K562 (cell line): ENCODE measurements at regions not wholly inside any gene's neighbourhood (a gene's known extent, or its start where the extent isn't known, plus 50 kb on each side); places are given as distances from the start of the nearest gene placed in this dataset.

Experiments used
- ATAC-seq: fragments of 200-7000 bp; cut with Tn5 transposase; 3 replicates; pipeline ENCODE4 v1.9.1; 2020; ENCODE audit warnings: moderate library complexity
- BruUV-seq: library from RNA; stranded (reverse); fragments of 400-500 nt; replicated peaks from 2 replicates; lab custom pipeline; 2021; lab: Mats Ljungman, UMichigan
- CTCF ChIA-PET: fragments of 300-600 bp; formaldehyde crosslinking; extraction: SDS; loops from one replicate; lab custom pipeline; 2021; ENCODE audit warnings: low intra/inter-chr PET ratio; lab: Yijun Ruan, JAX
- POLR2A ChIA-PET: fragments of 300-600, 350-650 bp; sonication (Branson Sonifier 250); formaldehyde crosslinking; extraction: SDS; loops from one replicate; lab custom pipeline; 2021; ENCODE audit warnings: antibody characterized with exemption, inconsistent platforms; lab: Yijun Ruan, JAX
- DNase-seq, 4 experiments: peaks; one replicate each; pipeline versions ENCODE4 v3.0.0 to v3.0.0-alpha.2; 2011 to 2018; ENCODE audit warnings: low spot score in 3 of 4, mixed read lengths in 3 of 4; ENCODE audit errors: extremely low read depth in 1 of 4
- FAIRE-seq: peaks from 2 replicates; lab custom pipeline; 2011; peaks lifted over from hg19 to GRCh38; lab: Jason Lieb, UNC
- H2AFZ ChIP-seq: 2 replicates; pipeline ENCODE4 v1.6.0; 2011; ENCODE audit warnings: low read depth, low read length, control low read depth, inconsistent platforms
- H3K27ac ChIP-seq: fragments of 200-600 bp; 3 replicates; pipeline ENCODE4 v1.8.0; 2011; ENCODE audit warnings: low read depth, mild to moderate bottlenecking, control low read depth, inconsistent platforms, low read length, moderate library complexity, mixed read lengths; ENCODE audit errors: extremely low read depth
- H3K27me3 ChIP-seq, 2 experiments: fragments of 300-600 bp in 1 of 2; 2 replicates in 1 of 2; 3 replicates in 1 of 2; pipeline versions ENCODE4 v1.6.0 to v1.8.0; 2011; ENCODE audit warnings: inconsistent platforms in 2 of 2, low read length in 2 of 2, mild to moderate bottlenecking in 1 of 2, mixed read lengths in 1 of 2, moderate library complexity in 1 of 2; ENCODE audit not compliant: control insufficient read depth in 2 of 2, insufficient read depth in 2 of 2
- H3K36me3 ChIP-seq: fragments of 300-600 bp; 3 replicates; pipeline ENCODE4 v1.8.0; 2011; ENCODE audit warnings: mild to moderate bottlenecking, low read length, inconsistent platforms; ENCODE audit not compliant: control insufficient read depth, insufficient read depth
- H3K4me1 ChIP-seq, 2 experiments: fragments of 200-600 bp in 1 of 2; replicated peaks in 1 of 2; 2 replicates in 1 of 2; 3 replicates in 1 of 2; pipeline versions ENCODE4 v1.5.1 to v1.8.0; 2011; ENCODE audit warnings: inconsistent platforms in 2 of 2, low read length in 2 of 2, mild to moderate bottlenecking in 1 of 2, mixed read lengths in 1 of 2, moderate library complexity in 1 of 2; ENCODE audit not compliant: control insufficient read depth in 2 of 2, insufficient read depth in 2 of 2
- H3K4me2 ChIP-seq: 2 replicates; pipeline ENCODE4 v1.6.1; 2011; ENCODE audit warnings: low read length, control low read depth, inconsistent platforms, mixed read lengths; ENCODE audit not compliant: insufficient read depth
- H3K4me3 ChIP-seq: fragments of 200-600 bp; sonication (generic), shearing (Covaris generic); 2 replicates; pipeline ENCODE4 v1.5.1; 2016; ENCODE audit warnings: control low read depth, inconsistent platforms
- H3K79me2 ChIP-seq: fragments of 200-600 bp; 3 replicates; pipeline ENCODE4 v1.8.0; 2011; ENCODE audit warnings: low read length, inconsistent platforms; ENCODE audit not compliant: control insufficient read depth, insufficient read depth
- H3K9ac ChIP-seq, 2 experiments: 2 replicates each; pipeline versions ENCODE4 v1.6.0 to v1.6.1; 2011; ENCODE audit warnings: low read depth in 2 of 2, low read length in 2 of 2, control low read depth in 1 of 2, inconsistent platforms in 1 of 2, mild to moderate bottlenecking in 1 of 2, mixed read lengths in 1 of 2; ENCODE audit not compliant: insufficient read depth in 1 of 2
- H3K9me1 ChIP-seq: one replicate; pipeline ENCODE4 v1.6.0; 2011; ENCODE audit warnings: inconsistent platforms, mild to moderate bottlenecking, low read length, moderate library complexity; ENCODE audit not compliant: control insufficient read depth, insufficient read depth
- H3K9me3 ChIP-seq: replicated peaks from 2 replicates; pipeline ENCODE4 v1.5.1; 2011; ENCODE audit warnings: low read depth, low read length, inconsistent platforms; ENCODE audit not compliant: control insufficient read depth, insufficient read depth
- H4K20me1 ChIP-seq: replicated peaks from 2 replicates; pipeline ENCODE4 v1.6.1; 2011; ENCODE audit warnings: low read length, inconsistent platforms, mixed read lengths; ENCODE audit not compliant: control insufficient read depth, insufficient read depth
- CREB1 ChIP-seq, 2 experiments: sonication (generic) in 1 of 2; formaldehyde crosslinking in 1 of 2; IDR thresholded peaks; 2 replicates each; pipeline versions ENCODE4 v1.6.1 to v1.8.0; 2012 to 2022; ENCODE audit warnings: inconsistent platforms in 1 of 2, mild to moderate bottlenecking in 1 of 2, missing genetic modification reagents in 1 of 2, moderate library complexity in 1 of 2
- HEY1 ChIP-seq: fragments of 250-450 bp; sonication (Bioruptor Pico); IDR thresholded peaks from 2 replicates; pipeline ENCODE4 v1.5.0; 2020; ENCODE audit warnings: mild to moderate bottlenecking, moderate library complexity, borderline replicate concordance
- LEF1 ChIP-seq: fragments of 450-650 bp; IDR thresholded peaks from 2 replicates; pipeline ENCODE4 v1.6.1; 2016; ENCODE audit warnings: mild to moderate bottlenecking
- NFRKB ChIP-seq: fragments of 450-650 bp; IDR thresholded peaks from 2 replicates; pipeline ENCODE4 v1.6.1; 2016; ENCODE audit warnings: low read depth
- ZBTB1 ChIP-seq: sonication (generic); formaldehyde crosslinking; IDR thresholded peaks from 2 replicates; pipeline ENCODE4 v1.8.1; 2023; ENCODE audit warnings: missing genetic modification reagents, low read depth, mild to moderate bottlenecking, borderline replicate concordance
- ZC3H11A ChIP-seq: IDR thresholded peaks from 2 replicates; pipeline ENCODE4 v1.6.1; 2012; ENCODE audit warnings: low read depth, low read length, improper control_type of control experiment
- ZNF311 ChIP-seq: fragments of 250-450 bp; sonication (Bioruptor Pico); IDR thresholded peaks from 2 replicates; pipeline ENCODE4 v1.4.0; 2020; ENCODE audit warnings: mild to moderate bottlenecking, moderate library complexity
- WGBS: fragments of 100-300 bp; shearing (Covaris generic); methylation state at CpG from one replicate; pipeline ENCODE4 v1.1.6; 2016; ENCODE audit warnings: low coverage, mixed read lengths; ENCODE audit not compliant: insufficient coverage; ENCODE audit errors: missing lambda C conversion rate; 5-methylcytosine and 5-hydroxymethylcytosine counted together
- in situ Hi-C: fragments of 300-500 bp; cut with MboI; formaldehyde crosslinking; loops from 4 replicates; pipeline ENCODE4 v1.15.0; 2018; ENCODE audit warnings: inconsistent platforms, mixed read lengths
- intact Hi-C: fragments of 100-400 bp; cut with micrococcal nuclease; formaldehyde crosslinking; loops from 2 replicates; pipeline ENCODE4 v1.14.2; 2022
- TF ChIP-seq, protein P1 (sequence below): fragments of 250-450 bp; sonication (Bioruptor Pico); IDR thresholded peaks from 2 replicates; pipeline ENCODE4 v1.8.0; 2021; ENCODE audit warnings: moderate library complexity, mild to moderate bottlenecking, inconsistent platforms
- TF ChIP-seq, protein P2 (sequence below): IDR thresholded peaks from 2 replicates; pipeline ENCODE4 v1.6.1; 2011; ENCODE audit not compliant: insufficient read length; ENCODE audit errors: extremely low read depth

DNA sequence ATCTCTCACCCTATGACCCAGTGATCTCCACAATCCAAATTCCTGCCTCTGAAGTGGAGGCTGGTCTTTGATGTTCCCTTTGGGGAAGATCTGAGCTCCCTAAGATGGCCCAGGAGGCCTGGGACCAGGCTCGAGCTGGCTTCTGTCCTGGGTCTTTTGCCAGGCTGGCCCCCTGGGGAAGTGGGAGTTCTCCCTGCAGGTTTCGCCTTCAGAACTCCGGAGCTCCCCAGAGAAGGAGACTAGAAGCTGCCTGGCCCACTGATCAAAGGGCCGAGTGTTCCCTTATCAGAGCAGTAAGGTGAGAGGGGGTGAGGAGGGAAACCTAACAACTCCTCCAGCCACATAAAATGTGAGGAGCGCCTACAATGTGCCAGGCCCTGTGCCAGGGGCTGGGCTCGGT, 147.1 kb downstream of the IRF8 start:
- Histone ChIP-seq H3K79me2 (no peaks in the 10 kb centered on the region), H3K9me3 (no peaks in the 10 kb centered on the region), H3K9me1 (peaks cover 2% of the 10 kb centered on the region), H3K36me3 (no peaks in the 10 kb centered on the region), H3K27me3 (peaks cover 9 to 69% of the 10 kb centered on the region in 2 experiments), H3K9ac (no peak overlapping the region), H4K20me1 (peaks cover 6% of the 10 kb centered on the region; the same call in 1 of the 2 replicates), H3K4me1 (no peaks in the 10 kb centered on the region; a peak in 2 of 5 replicates), H3K27ac (no peak overlapping the region), H2AFZ (no peak overlapping the region), H3K4me2 (no peak overlapping the region), H3K4me3 (no peak overlapping the region)
- in situ Hi-C loops, result loop anchor here (10.0 kb wide), 1 partner anchor 469 kb away; the partner anchor contains the start of gene FOXF1
- no TSS peak for BruUV-seq
- ChIA-PET CTCF (no interaction called here), POLR2A (interaction anchor here (0.8 to 1.0 kb wide), 2 partner anchors 14 to 18 kb away, joined by 3 to 5 read pairs; no protein-coding TSS in a partner anchor)
- ATAC-seq (no peak), FAIRE-seq (no peak), DNase-seq (no peak)
- WGBS, result 0% methylated on average over 6 of the region's 6 CpGs
- intact Hi-C loops, result loop anchor here (10.0 kb wide), 1 partner anchor 469 kb away; the partner anchor contains the start of gene FOXF1
- TF ChIP-seq, protein P1, sequence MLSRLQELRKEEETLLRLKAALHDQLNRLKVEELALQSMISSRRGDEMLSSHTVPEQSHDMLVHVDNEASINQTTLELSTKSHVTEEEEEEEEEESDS, result no peak
- no peak for TF ChIP-seq ZBTB1
- no peak for TF ChIP-seq LEF1
- no peak for TF ChIP-seq ZNF311 (CRISPR knock-in tag)
- TF ChIP-seq HEY1, result no peak
- no peak for TF ChIP-seq NFRKB
- no peak for TF ChIP-seq ZC3H11A
- no peak for TF ChIP-seq CREB1 (IDR thresholded peaks at IDR 0.05)
- no peak for TF ChIP-seq CREB1 (CRISPR knock-in tag; IDR thresholded peaks at IDR 0.05)
- TF ChIP-seq, protein P2, sequence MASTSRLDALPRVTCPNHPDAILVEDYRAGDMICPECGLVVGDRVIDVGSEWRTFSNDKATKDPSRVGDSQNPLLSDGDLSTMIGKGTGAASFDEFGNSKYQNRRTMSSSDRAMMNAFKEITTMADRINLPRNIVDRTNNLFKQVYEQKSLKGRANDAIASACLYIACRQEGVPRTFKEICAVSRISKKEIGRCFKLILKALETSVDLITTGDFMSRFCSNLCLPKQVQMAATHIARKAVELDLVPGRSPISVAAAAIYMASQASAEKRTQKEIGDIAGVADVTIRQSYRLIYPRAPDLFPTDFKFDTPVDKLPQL, result no peak
